ENCODE measurements at regions not wholly inside any gene's neighbourhood (a gene's known extent, or its start where the extent isn't known, plus 50 kb on each side); places are given as distances from the start of the nearest gene placed in this dataset.

- TF ChIP-seq CTCF (IDR thresholded peaks at IDR 0.05; ENCODE audit: low read depth, low read length) (no peak), EZH2phosphoT487 (IDR thresholded peaks at IDR 0.05; ENCODE audit: low read depth) (no peak)
These were observed 982.6 kb upstream of the FANCL start for GRCh38 chr2:59223742-59224141.

Data from OCI-LY3 (cell line).